ENCODE measurements at regions not wholly inside any gene's neighbourhood (a gene's known extent, or its start where the extent isn't known, plus 50 kb on each side); places are given as distances from the start of the nearest gene placed in this dataset.
"Not testable (repeated sequence)": the region's sequence is repeated elsewhere in the genome, so short reads cannot be mapped to it uniquely, and the experiment has no call there.

- H3K4me1 ChIP-seq (ENCODE audit: insufficient read depth, low read length); DNase-seq (ENCODE audit: low read depth); H3K4me1 Mint-ChIP-seq (ENCODE audit: low read depth, unreplicated experiment); H4K20me1 ChIP-seq (ENCODE audit: insufficient read depth, low read length); H2AFZ ChIP-seq (ENCODE audit: low read depth, low read length); H3K9me3 Mint-ChIP-seq (ENCODE audit: unreplicated experiment); H3K4me3 Mint-ChIP-seq (ENCODE audit: unreplicated experiment); H3K36me3 ChIP-seq (ENCODE audit: insufficient read depth, low read length); H3K9ac ChIP-seq (ENCODE audit: low read length); H3K9me3 ChIP-seq (ENCODE audit: insufficient read depth, low read depth, low read length); H3K36me3 Mint-ChIP-seq (ENCODE audit: low read depth, unreplicated experiment); H3K27me3 Mint-ChIP-seq (ENCODE audit: low read depth, unreplicated experiment); H3K79me2 ChIP-seq (ENCODE audit: insufficient read depth, low read length); H3K27ac Mint-ChIP-seq (ENCODE audit: unreplicated experiment); H3K27ac ChIP-seq (ENCODE audit: low read depth, low read length); H3K4me3 ChIP-seq (ENCODE audit: insufficient read depth, low read depth, low read length); H3K4me2 ChIP-seq (ENCODE audit: low read length); H3K27me3 ChIP-seq (ENCODE audit: insufficient read depth, low read length): not testable (repeated sequence)
- FAIRE-seq: peak; percentile 29
Observed at GRCh38 chr10:38252551-38252950, 158.4 kb downstream of the ZNF37A start.

DNA sequence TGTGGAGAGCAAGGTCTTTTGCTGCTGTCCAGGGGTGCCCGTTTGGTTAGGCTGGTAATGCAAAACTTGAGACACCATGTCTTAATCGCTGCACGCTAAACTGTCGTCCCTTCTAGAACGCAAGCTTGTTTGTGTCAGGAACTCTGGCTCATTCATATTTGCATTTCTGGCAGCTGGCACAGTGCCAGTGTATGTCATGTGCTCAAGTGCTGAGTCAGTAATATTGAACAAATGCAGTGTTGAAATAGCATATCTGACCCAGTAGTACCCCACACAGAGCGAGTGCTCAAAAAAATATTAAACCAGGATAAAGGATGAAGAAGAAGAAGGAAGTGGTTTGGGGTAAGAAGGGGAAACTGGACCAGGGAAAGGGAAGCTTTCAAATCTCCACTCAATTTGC is 173.4 kb downstream of the ZNF37A start:
- H3K27ac ChIP-seq (ENCODE audit: low read depth, low read length); H3K4me3 ChIP-seq (ENCODE audit: insufficient read depth, low read depth, low read length); H3K4me3 Mint-ChIP-seq (ENCODE audit: unreplicated experiment); H3K27me3 ChIP-seq (ENCODE audit: insufficient read depth, low read length); H3K79me2 ChIP-seq (ENCODE audit: insufficient read depth, low read length); DNase-seq (ENCODE audit: low read depth); FAIRE-seq; H3K4me1 Mint-ChIP-seq (ENCODE audit: low read depth, unreplicated experiment); H3K9ac ChIP-seq (ENCODE audit: low read length); H2AFZ ChIP-seq (ENCODE audit: low read depth, low read length); H3K27me3 Mint-ChIP-seq (ENCODE audit: low read depth, unreplicated experiment); H4K20me1 ChIP-seq (ENCODE audit: insufficient read depth, low read length); H3K9me3 Mint-ChIP-seq (ENCODE audit: unreplicated experiment); H3K4me1 ChIP-seq (ENCODE audit: insufficient read depth, low read length); H3K9me3 ChIP-seq (ENCODE audit: insufficient read depth, low read depth, low read length); H3K36me3 ChIP-seq (ENCODE audit: insufficient read depth, low read length); H3K4me2 ChIP-seq (ENCODE audit: low read length); H3K36me3 Mint-ChIP-seq (ENCODE audit: low read depth, unreplicated experiment); H3K27ac Mint-ChIP-seq (ENCODE audit: unreplicated experiment): not testable (repeated sequence)

DNA sequence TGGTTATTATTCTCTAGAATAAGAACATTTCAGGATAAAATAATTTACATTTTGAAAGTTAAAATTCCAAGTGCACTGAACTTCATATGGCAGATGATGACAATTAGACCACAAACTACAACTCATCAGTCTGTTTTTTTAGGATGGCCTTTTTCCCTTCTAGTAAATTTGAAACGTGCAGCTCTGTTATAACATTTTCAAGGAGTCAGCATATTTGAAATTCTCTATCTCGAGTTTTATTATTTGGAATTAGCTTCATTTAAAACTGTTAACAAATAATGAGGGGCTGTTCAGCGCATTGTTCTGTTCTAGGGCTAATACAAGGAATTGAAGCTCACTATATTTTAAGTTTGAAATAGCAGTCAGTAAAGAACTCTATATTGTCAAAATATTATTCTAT is 176.9 kb downstream of the ZNF37A start:
- H3K36me3 Mint-ChIP-seq (ENCODE audit: low read depth, unreplicated experiment); H3K27ac ChIP-seq (ENCODE audit: low read depth, low read length); H3K4me3 ChIP-seq (ENCODE audit: insufficient read depth, low read depth, low read length); H3K9me3 Mint-ChIP-seq (ENCODE audit: unreplicated experiment); H3K36me3 ChIP-seq (ENCODE audit: insufficient read depth, low read length); H3K27me3 Mint-ChIP-seq (ENCODE audit: low read depth, unreplicated experiment); H3K79me2 ChIP-seq (ENCODE audit: insufficient read depth, low read length); H3K4me1 Mint-ChIP-seq (ENCODE audit: low read depth, unreplicated experiment); H3K4me3 Mint-ChIP-seq (ENCODE audit: unreplicated experiment); H3K27ac Mint-ChIP-seq (ENCODE audit: unreplicated experiment); H3K9me3 ChIP-seq (ENCODE audit: insufficient read depth, low read depth, low read length); H3K4me1 ChIP-seq (ENCODE audit: insufficient read depth, low read length); H3K9ac ChIP-seq (ENCODE audit: low read length); FAIRE-seq; H3K27me3 ChIP-seq (ENCODE audit: insufficient read depth, low read length); H3K4me2 ChIP-seq (ENCODE audit: low read length); H2AFZ ChIP-seq (ENCODE audit: low read depth, low read length); H4K20me1 ChIP-seq (ENCODE audit: insufficient read depth, low read length); DNase-seq (ENCODE audit: low read depth): not testable (repeated sequence)

DNA sequence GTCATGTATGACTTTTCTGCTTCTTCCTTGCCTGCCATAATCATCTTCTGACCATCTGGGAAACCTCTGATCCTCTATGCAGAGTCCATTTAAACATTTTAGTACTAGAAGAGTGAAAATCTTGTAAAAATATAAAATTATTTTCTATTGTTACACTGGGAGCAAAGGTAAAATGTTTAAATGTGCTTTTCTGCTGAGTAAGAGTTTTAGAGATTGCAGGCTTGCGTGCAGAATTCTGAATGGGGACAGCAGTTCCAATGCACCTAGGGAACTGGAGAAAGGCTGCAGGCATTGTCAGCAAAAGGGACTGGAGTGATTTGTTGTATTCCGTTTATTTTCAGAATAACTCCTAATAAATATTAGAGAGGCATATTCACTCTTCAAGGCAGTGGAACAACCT is 180.7 kb downstream of the ZNF37A start:
- H3K4me3 Mint-ChIP-seq (ENCODE audit: unreplicated experiment); H3K9me3 Mint-ChIP-seq (ENCODE audit: unreplicated experiment); FAIRE-seq: not testable (repeated sequence)

GRCh38 chr10:38292560-38292959 is 198.4 kb downstream of the ZNF37A start:
- not testable (repeated sequence) for H3K27me3 ChIP-seq (ENCODE audit: insufficient read depth, low read length); FAIRE-seq; H4K20me1 ChIP-seq (ENCODE audit: insufficient read depth, low read length); H3K4me2 ChIP-seq (ENCODE audit: low read length); H3K4me1 Mint-ChIP-seq (ENCODE audit: low read depth, unreplicated experiment); H2AFZ ChIP-seq (ENCODE audit: low read depth, low read length); H3K4me3 Mint-ChIP-seq (ENCODE audit: unreplicated experiment); H3K27me3 Mint-ChIP-seq (ENCODE audit: low read depth, unreplicated experiment); DNase-seq (ENCODE audit: low read depth); H3K27ac ChIP-seq (ENCODE audit: low read depth, low read length); H3K36me3 Mint-ChIP-seq (ENCODE audit: low read depth, unreplicated experiment); H3K9me3 Mint-ChIP-seq (ENCODE audit: unreplicated experiment); H3K9ac ChIP-seq (ENCODE audit: low read length); H3K79me2 ChIP-seq (ENCODE audit: insufficient read depth, low read length); H3K27ac Mint-ChIP-seq (ENCODE audit: unreplicated experiment); H3K36me3 ChIP-seq (ENCODE audit: insufficient read depth, low read length); H3K4me3 ChIP-seq (ENCODE audit: insufficient read depth, low read depth, low read length); H3K4me1 ChIP-seq (ENCODE audit: insufficient read depth, low read length); H3K9me3 ChIP-seq (ENCODE audit: insufficient read depth, low read depth, low read length)

More for the DNA sequence above, 180.7 kb downstream of the ZNF37A start:
- DNase-seq (ENCODE audit: low read depth); H3K27me3 ChIP-seq (ENCODE audit: insufficient read depth, low read length); H3K9ac ChIP-seq (ENCODE audit: low read length); H3K79me2 ChIP-seq (ENCODE audit: insufficient read depth, low read length); H3K27ac ChIP-seq (ENCODE audit: low read depth, low read length); H3K27me3 Mint-ChIP-seq (ENCODE audit: low read depth, unreplicated experiment); H4K20me1 ChIP-seq (ENCODE audit: insufficient read depth, low read length); H3K9me3 ChIP-seq (ENCODE audit: insufficient read depth, low read depth, low read length); H3K4me3 ChIP-seq (ENCODE audit: insufficient read depth, low read depth, low read length); H3K4me2 ChIP-seq (ENCODE audit: low read length); H3K36me3 ChIP-seq (ENCODE audit: insufficient read depth, low read length); H3K4me1 ChIP-seq (ENCODE audit: insufficient read depth, low read length); H3K4me1 Mint-ChIP-seq (ENCODE audit: low read depth, unreplicated experiment); H2AFZ ChIP-seq (ENCODE audit: low read depth, low read length); H3K27ac Mint-ChIP-seq (ENCODE audit: unreplicated experiment); H3K36me3 Mint-ChIP-seq (ENCODE audit: low read depth, unreplicated experiment): not testable (repeated sequence)

DNA sequence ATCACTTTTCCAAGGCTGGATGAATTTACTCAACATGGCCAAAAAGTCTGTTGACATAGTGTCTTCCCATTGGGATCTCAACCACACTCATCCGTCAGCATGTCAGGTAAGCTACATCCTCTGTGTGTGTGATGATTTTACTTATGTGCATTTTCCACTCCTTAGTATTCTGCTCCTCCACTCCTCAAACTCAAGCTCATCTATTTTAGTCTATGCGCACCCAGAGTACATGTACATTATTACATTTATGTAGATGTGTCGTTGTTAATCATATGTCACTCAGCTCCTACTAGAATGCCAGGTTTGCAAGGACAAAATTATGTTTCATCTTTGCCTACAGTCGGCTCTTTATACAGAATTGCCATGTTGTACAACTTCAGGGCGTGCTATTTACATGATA is 216.0 kb downstream of the ZNF37A start:
- not testable (repeated sequence) for H3K4me2 ChIP-seq (ENCODE audit: low read length); H3K27me3 Mint-ChIP-seq (ENCODE audit: low read depth, unreplicated experiment); H3K4me1 ChIP-seq (ENCODE audit: insufficient read depth, low read length); H3K79me2 ChIP-seq (ENCODE audit: insufficient read depth, low read length); H3K4me3 Mint-ChIP-seq (ENCODE audit: unreplicated experiment); H3K4me3 ChIP-seq (ENCODE audit: insufficient read depth, low read depth, low read length); H3K36me3 Mint-ChIP-seq (ENCODE audit: low read depth, unreplicated experiment); H2AFZ ChIP-seq (ENCODE audit: low read depth, low read length); H3K27ac Mint-ChIP-seq (ENCODE audit: unreplicated experiment); DNase-seq (ENCODE audit: low read depth); H3K4me1 Mint-ChIP-seq (ENCODE audit: low read depth, unreplicated experiment); H3K9me3 Mint-ChIP-seq (ENCODE audit: unreplicated experiment); H3K9ac ChIP-seq (ENCODE audit: low read length); FAIRE-seq; H3K36me3 ChIP-seq (ENCODE audit: insufficient read depth, low read length); H3K27me3 ChIP-seq (ENCODE audit: insufficient read depth, low read length); H3K27ac ChIP-seq (ENCODE audit: low read depth, low read length); H4K20me1 ChIP-seq (ENCODE audit: insufficient read depth, low read length); H3K9me3 ChIP-seq (ENCODE audit: insufficient read depth, low read depth, low read length)
